Psoas muscle (tissue), 7 donors: ENCODE measurements at regions not wholly inside any gene's neighbourhood (a gene's known extent, or its start where the extent isn't known, plus 50 kb on each side); places are given as distances from the start of the nearest gene placed in this dataset.
A peak's percentile ranks its signal among the peaks of the same experiment; 100 is the strongest.

Experiments used
- ATAC-seq, 4 donors: fragments of 200-7000 bp; cut with Tn5 transposase; one replicate each; pipeline ENCODE4 v1.9.1; 2020; ENCODE audit warnings: moderate library complexity in 3 of 4, mild to moderate bottlenecking in 2 of 4
- DNase-seq, 2 donors: peaks; one replicate each; pipeline ENCODE4 v3.0.0-alpha.2; 2020
- H3K27ac ChIP-seq: fragments of 200-600 bp; one replicate; pipeline ENCODE4 v1.8.0; 2022
- H3K27me3 ChIP-seq, 3 donors: fragments of 200-600 bp in 1 of 3; one replicate each; pipeline versions ENCODE4 v1.6.1 to v1.8.0; 2013 to 2022; ENCODE audit warnings: low read length in 2 of 3, mild to moderate bottlenecking in 2 of 3, moderate library complexity in 1 of 3; ENCODE audit not compliant: insufficient read depth in 3 of 3
- H3K36me3 ChIP-seq, 2 donors: fragments of 200-600 bp in 1 of 2; one replicate each; pipeline versions ENCODE4 v1.6.1 to v1.8.0; 2013 to 2022; ENCODE audit warnings: low read depth in 1 of 2, mild to moderate bottlenecking in 1 of 2, moderate library complexity in 1 of 2; ENCODE audit not compliant: insufficient read depth in 1 of 2
- H3K4me1 ChIP-seq: fragments of 200-600 bp; one replicate; pipeline ENCODE4 v1.8.0; 2022
- H3K4me3 ChIP-seq: fragments of 200-600 bp; one replicate; pipeline ENCODE4 v1.8.0; 2022; ENCODE audit warnings: mild to moderate bottlenecking
- H3K9me3 ChIP-seq: fragments of 200-600 bp; one replicate; pipeline ENCODE4 v1.8.0; 2022
- WGBS, 3 donors: extraction: QIAGEN DNeasy Blood & Tissue Kit; methylation state at CpG; one replicate each; pipeline versions ENCODE4 v1.1.6 to v1.1.7; 2013; 5-methylcytosine and 5-hydroxymethylcytosine counted together
- intact Hi-C, 2 donors: fragments of 100-400 bp; cut with DNase I; formaldehyde crosslinking; loops; one replicate each; pipeline versions ENCODE4 v1.11.0 to v1.14.2; 2022
- TF ChIP-seq, protein P1 (sequence below): fragments of 200-600 bp; IDR thresholded peaks from one replicate; pipeline ENCODE4 v1.8.0; 2022; ENCODE audit warnings: antibody characterized with exemption
- donor health status: healthy with polysubstance abuse.
- donor health status: DM: no; HTN: no; CAD: no; lungs with moderate emphysema.
- donor health status: Bipolar disorder and iron deficiency.
- donor health status: healthy.
- donor health status: DM: yes; HTN: yes; CAD: no.
- donor health status: DM: no; HTN: no; CAD: no.
- donor health status: DM: yes; HTN: yes; CAD: no.

DNA sequence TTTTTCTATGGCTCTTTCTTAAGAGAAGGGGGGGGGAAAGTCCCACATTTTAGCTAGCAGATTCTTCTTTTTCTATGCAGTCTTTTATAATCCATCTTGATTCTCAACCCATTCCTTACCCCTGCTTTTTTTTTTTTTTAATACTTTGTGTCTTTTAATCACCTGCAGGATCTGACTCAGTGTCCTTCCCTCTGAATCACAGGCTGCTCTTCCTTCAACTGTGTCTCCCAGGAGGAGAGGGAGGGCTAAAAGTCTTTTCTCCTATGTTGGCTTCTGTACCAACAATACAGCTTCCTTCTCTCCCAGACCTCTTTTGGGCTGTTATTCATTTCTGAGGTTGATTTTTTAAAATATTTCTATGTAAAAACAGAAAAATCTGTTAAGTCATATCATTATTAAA lies 686.2 kb downstream of the ADGRL2 start:
- H3K27ac ChIP-seq: no peak overlapping the region

DNA sequence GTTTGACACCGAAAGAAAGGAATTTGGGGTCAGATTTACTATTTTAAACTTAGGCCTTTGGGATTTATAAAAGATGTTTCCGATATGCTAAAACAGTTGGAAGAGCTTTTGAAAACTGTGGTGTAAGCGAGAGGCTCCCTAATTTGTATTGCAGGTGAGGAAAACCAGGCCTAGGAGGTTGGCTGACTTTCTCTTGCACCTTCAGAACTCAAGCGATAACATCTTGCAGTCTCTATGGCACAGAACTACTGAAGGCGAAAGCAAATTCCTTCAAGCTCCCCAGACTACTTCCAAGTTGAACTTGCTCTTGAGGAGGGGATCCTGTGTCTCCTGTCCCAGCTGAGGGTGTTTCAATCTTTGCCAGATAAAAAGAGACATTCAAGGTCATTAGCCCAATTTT lies 685.7 kb downstream of the ADGRL2 start:
- Histone ChIP-seq H3K4me3 (no peak overlapping the region), H3K27ac (no peak overlapping the region), H3K27me3 (no peaks in the 10 kb centered on the region), H3K9me3 (no peaks in the 10 kb centered on the region), H3K4me1 (no peaks in the 10 kb centered on the region), H3K36me3 (no peaks in the 10 kb centered on the region)
- intact Hi-C loops: no loop called here
- DNase-seq (no peak), ATAC-seq (no peak)
- TF ChIP-seq, protein P1, sequence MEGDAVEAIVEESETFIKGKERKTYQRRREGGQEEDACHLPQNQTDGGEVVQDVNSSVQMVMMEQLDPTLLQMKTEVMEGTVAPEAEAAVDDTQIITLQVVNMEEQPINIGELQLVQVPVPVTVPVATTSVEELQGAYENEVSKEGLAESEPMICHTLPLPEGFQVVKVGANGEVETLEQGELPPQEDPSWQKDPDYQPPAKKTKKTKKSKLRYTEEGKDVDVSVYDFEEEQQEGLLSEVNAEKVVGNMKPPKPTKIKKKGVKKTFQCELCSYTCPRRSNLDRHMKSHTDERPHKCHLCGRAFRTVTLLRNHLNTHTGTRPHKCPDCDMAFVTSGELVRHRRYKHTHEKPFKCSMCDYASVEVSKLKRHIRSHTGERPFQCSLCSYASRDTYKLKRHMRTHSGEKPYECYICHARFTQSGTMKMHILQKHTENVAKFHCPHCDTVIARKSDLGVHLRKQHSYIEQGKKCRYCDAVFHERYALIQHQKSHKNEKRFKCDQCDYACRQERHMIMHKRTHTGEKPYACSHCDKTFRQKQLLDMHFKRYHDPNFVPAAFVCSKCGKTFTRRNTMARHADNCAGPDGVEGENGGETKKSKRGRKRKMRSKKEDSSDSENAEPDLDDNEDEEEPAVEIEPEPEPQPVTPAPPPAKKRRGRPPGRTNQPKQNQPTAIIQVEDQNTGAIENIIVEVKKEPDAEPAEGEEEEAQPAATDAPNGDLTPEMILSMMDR: no peak
- 76 to 81% (median 78%) methylated on average over 5 of the region's 5 CpGs for WGBS, 3 donors

More for the DNA sequence above, 686.2 kb downstream of the ADGRL2 start:
- DNase-seq: no peak
- intact Hi-C loops: no loop called here
- Histone ChIP-seq H3K36me3 (no peaks in the 10 kb centered on the region), H3K4me3 (no peak overlapping the region), H3K9me3 (no peaks in the 10 kb centered on the region), H3K27me3 (no peaks in the 10 kb centered on the region), H3K4me1 (no peaks in the 10 kb centered on the region)
- TF ChIP-seq, protein P1: no peak
- ATAC-seq: no peak

DNA sequence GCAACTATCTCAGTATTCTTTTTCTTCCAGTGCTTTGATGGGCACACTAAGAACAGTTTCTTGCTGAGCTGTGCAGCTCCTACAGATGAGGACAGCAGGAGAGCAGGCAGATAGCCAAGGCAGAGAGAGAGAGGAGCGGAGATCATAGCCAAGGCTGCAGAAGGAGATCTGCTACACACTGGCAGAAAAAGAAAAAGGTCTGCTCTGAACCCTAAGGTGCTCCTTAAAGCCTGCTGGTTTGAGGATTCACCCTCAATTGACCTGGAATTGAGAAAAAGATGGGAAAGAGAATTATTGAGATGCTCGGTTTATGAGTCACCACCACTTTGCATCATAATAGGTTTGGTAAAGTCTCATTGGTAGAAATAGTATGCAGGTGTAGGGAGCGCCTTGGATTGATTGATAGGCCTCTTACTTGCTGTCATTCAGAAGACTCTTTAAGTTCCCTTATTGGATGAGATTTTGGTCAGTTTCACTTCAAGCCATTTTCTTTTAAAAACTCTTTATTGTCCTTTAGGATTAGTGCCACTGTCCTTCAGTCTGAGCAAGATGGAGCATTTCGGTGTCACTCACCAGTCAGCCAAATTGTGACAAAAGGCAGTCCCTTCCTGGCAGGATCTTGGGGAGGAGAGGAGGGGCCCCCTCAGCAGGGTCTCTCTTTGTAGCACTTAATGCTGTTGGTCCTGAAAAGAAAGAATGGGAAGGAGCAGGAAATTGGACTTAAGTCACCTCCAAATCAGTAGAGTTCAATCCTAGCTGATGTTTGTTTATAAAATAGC lies 685.0 kb downstream of the ADGRL2 start:
- no peaks in the 10 kb centered on the region for H3K4me1 ChIP-seq
- no peak for ATAC-seq
- TF ChIP-seq, protein P1: no peak
- intact Hi-C loops: no loop called here
- no peak overlapping the region for H3K4me3 ChIP-seq
- H3K9me3 ChIP-seq: no peaks in the 10 kb centered on the region
- H3K27me3 ChIP-seq: no peaks in the 10 kb centered on the region
- WGBS, 3 donors: 66 to 75% (median 70%) methylated on average over 4 of the region's 4 CpGs
- H3K27ac ChIP-seq: no peak overlapping the region
- no peaks in the 10 kb centered on the region for H3K36me3 ChIP-seq
- peak; percentile 13 to 48 for DNase-seq

DNA sequence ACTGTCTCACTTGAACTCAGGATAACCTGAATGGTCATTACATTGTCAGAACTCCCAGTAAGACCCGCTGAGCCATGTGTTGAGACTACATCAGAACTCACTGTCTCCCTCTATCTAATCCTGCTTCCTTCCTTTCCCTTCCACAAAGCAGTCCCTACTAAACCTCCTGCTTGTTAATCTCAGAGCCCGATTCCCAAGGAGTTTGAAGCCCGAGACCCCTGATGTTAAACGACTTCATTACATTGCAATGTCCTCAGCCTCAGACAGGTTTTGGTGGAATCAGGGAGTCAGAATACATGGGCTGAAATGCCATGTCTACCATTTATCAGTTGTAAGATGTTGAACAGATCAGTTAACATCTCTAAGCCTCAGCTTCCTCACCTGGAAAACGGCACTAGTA lies 682.4 kb downstream of the ADGRL2 start:
- intact Hi-C loops: no loop called here

More for the DNA sequence above, 682.4 kb downstream of the ADGRL2 start:
- TF ChIP-seq, protein P1: no peak
- H3K36me3 ChIP-seq: no peaks in the 10 kb centered on the region
- no peaks in the 10 kb centered on the region for H3K9me3 ChIP-seq
- no peak overlapping the region for H3K27ac ChIP-seq
- no peaks in the 10 kb centered on the region for H3K27me3 ChIP-seq
- H3K4me1 ChIP-seq: no peaks in the 10 kb centered on the region
- ATAC-seq: no peak
- no peak overlapping the region for H3K4me3 ChIP-seq
- DNase-seq: no peak
- 86 to 88% (median 88%) methylated on average over 5 of the region's 5 CpGs for WGBS, 3 donors
